ENCODE measurements at regions not wholly inside any gene's neighbourhood (a gene's known extent, or its start where the extent isn't known, plus 50 kb on each side); places are given as distances from the start of the nearest gene placed in this dataset.
"Not testable (repeated sequence)": the region's sequence is repeated elsewhere in the genome, so short reads cannot be mapped to it uniquely, and the experiment has no call there.

DNA sequence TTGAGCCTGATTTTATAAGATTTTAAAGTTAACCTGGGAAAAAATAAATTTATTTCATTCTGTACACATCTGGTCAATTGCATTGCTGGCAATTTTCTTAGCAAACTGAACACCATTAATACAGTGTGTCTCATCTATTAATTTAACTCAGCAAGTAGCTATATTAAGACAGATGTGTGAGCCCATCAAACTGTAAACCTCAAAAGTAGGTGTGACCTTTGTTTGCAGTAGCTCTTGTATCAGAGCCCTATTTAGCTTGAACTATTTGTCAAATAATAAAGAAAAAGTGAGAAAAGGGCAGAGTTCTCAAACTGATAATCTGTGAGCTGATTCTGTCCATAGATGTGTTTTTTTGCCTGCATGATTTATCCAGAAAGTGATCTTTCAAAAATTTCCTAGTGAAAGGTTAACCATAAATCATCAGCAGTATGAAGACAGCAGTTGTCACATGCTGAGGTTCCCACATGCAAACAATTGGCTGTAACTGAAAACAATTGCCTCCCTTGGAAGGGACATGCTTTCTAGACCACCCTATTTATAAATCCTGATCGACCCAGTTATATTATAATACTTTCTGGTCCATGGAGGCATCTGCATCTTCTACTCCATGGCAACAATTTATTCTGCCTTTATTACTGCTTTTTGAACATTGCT is 646.5 kb downstream of the NSUN3 start:
- DNase-seq = no peak

DNA sequence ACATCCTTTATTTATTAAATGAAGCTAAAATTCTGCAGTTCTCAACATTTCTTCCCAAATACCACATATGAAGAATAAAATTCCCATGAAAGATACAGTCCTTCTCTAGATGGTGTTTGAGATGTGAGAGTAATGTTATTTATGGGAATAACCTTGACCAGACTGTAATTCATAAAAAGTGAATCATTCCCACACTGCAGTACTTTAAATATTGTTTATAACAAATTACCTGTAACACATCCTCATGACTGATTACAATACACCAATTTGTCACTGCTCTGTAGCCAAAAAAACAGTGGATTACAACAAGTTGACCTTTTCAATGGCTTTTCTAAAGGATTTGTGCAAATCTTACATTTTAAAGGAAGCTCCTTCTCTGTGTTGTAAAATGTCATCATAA is 651.3 kb downstream of the NSUN3 start:
- no peak for DNase-seq

DNA sequence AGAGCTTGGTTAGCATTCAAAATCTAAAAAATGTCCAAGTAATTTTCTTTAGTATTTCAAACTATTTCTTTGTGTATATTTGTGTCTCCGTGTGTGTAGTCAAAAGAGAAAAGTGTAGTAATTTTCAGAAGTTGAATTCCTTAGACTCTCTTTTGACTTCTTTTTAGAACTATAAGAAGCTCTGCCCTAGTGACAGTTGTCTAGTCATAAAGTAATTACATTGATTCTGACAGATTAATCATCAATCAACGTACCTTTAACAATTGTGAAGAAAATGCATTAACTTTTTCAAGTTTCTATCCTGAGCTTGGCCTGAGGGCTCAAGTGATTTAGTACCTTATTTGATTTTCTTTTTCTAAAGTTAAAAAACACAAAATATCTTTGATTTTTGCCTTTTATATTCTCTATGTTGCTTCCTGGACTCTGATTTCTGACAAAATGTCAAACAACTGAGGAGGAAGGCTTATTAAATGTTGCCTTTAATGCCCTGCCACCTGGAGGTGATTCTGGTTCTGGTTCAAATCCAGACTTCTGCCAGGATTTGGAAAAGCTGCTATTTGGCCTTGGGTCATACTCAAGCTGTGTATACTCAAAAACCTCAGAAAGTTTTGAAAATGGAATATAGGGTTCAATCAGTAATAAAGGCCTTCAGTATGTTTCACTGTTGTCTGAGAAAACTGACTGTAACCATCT is 653.6 kb downstream of the NSUN3 start:
- DNase-seq = no peak

DNA sequence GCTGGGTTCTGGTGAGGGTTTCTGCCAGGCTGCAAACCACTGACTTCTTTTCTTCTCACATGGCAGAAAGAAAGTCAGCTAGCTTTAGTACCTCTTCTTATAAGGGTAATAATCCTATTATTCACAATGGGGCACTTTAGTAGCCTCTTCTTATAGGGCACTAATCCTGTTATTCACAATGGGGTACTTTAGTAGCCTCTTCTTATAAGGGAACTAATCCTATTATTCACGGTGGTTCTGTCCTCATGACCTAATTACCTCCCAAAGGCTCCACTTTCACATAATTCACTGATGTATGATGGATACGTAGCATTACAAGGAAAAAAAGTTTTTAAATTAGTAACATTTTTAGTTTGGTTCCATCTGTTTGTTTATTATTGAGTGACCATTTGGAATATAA is 671.3 kb downstream of the NSUN3 start:
- no peak for DNase-seq

DNA sequence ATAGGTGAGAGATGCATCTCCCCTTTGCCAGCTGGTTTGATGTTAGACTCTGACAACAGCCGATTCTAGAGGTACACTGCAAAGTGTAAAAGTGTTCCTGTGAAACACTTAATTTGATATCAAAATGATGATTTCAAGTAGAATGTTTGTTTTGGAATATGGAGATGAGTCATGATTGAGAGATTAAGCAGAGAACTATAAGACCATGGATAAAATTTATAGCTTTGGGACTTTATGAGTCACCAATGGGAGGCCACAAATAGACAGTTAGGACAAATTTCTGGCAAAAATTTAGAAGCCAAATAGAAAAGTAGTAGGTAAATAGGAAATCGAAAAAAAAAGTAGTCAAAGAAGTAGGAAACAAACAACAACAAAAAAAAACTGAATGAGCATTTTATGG is 672.5 kb downstream of the NSUN3 start:
- DNase-seq = no peak

DNA sequence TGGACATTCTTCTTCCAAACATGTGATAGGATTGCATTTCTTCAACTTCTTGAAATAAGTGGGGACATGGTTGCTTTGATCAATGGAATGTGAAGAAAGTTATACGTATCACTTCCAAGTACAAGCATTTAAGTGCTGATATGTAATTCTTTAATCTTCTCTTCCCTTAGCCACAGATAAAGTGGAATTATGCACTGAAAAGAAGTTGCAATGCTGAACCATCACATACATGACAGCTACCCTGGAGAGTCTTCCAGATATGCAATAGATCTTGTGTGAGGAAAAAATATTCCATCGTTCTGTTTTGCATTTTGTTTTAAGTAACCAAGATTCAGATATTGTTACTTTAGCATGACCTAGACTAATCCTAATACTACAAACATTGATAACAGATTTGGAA is 674.3 kb downstream of the NSUN3 start:
- DNase-seq = no peak

DNA sequence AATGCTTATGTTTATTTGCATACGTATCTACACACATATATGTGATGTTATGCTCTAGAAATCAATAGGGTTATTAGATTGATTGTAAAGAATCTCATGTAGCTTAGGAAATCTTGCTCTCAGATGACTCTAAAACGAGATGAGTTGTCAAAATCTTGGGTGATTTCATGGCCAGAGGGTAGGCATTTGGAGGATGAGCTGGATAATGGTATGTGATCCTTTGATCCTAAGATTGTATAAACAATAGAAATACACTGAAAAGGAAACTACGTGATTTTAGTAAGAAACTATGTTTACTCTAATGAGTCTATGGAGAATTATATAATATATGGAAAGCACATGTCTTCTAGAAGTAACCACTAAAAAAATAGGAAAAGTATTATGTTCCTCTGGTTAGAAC is 676.6 kb downstream of the NSUN3 start:
- no peak for DNase-seq

DNA sequence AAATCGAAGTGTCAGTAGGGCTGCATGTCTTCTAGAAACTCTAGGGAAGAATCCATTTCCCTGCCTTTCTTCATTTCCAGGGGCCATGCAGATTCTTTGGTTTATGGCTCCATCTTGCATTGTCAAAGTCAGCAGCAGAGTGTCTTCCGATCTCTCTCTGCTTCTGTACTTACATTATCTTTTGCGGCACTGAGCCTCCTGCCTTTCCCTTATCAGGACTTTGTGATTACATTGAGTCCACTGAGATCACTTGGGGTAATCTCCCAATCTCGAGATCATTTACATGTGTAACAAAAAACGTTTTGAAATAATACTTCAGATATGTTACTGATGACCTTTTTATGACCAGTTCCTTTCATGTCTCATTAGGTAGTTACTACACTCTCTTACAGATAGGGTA is 695.9 kb downstream of the NSUN3 start:
- DNase-seq = no peak

DNA sequence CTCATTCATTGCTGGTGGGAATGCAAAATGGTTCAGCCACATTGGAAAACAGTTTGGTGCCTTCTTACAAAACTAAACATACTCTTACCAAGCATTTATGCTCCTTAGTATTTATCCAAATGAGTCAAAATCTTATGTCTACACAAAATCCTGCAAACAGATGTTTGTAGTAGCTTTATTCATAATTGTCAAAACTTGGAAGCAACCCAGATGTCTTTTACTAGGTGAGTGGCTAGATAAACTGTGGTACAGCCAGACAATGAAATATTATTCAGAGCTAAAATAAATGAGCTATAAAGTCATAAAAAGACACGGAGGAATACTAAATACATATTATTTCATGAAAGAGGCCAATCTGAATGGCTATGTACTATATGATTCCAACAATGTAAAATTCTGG is 709.5 kb downstream of the NSUN3 start:
- no peak for DNase-seq

DNA sequence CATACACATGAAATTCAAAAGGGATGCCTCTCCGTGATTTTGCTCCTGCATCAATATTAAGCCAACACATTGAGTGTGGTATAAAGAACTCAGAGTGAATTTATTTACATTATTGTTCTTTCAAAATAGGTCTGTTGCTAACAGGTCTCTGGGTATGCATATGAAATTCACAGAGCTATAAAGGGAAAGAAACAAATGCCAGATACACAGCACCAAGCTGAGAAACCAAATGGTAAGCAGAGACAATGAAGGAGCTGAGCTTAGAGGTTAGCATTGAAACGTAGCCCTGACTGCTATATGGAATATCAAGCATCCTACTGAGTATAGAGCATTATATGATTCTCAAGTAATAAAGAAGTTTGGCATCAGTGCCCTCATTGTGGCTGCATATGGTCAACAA is 712.9 kb downstream of the NSUN3 start:
- no peak for DNase-seq

DNA sequence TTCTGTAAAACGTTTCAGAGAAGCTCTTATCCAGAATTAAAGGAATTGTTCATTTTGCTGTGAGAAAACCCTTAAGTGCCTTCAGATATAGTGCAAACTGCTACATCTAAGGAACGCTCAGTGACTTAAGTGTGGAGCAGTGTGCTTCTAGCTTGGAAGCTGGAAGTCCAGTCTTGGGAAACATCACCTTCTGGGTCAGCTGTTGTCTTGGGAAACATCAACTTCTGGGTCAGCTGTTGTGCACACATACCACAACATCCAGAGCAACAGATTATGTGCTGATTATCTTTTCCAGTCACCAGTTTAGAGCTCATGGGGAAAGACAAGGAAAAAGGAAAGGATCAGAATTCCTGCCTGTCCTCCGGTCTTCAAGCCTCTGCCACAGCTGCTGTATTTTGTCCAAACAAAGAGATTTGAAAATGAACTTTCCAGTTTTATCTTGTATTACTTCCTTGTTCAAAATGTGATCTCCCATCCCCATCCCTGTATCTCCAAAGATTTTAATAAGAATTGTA is 713.6 kb downstream of the NSUN3 start:
- DNase-seq = no peak

DNA sequence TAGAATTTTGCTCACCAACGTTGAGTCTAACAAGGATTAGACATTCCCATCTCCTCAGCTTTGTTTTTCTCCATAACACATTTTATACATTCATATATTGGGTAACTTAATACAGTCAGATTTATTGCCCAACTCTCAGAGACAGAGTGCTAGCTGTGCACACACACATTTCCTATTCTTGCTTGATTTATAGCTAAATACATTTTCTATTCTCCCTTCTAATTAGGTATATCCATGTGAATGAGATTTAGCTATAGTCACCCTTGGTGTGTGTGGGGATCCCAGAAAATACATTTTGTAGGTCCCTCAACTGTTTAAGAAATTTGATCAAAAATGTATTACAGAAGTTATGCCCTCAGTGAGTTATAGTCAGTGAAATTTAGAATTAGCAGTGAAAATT is 715.4 kb downstream of the NSUN3 start:
- DNase-seq = no peak

DNA sequence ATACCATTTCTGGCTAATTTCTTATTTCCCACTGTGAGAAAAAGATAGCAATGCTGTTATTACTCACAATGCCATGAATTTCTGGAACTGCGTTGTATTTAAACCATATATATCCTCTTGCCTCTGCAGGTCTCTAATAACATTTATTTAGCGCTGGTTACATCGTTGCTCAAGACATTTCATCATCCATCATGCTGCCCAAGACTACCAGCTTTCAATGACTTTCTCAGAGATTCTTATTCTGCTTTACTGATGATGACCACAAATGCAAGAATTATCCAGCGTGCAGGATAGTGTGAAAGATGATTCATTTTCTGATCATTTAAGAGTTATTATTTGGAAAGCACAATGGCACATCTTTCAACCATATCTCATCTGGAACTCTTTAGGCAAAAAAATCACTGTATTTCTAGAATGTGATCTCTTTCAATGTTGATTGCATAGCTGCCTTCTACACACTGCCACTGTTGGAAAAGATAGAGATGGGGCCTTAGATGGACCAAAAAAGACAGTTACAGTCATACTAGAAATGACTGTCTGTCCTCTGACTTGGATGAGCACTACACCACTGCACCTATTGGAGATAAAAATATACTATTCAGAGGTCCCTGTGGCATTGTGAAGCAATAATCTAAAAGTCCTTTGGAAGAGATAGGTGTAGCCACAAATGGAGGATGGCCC is 716.1 kb downstream of the NSUN3 start:
- no peak for DNase-seq

DNA sequence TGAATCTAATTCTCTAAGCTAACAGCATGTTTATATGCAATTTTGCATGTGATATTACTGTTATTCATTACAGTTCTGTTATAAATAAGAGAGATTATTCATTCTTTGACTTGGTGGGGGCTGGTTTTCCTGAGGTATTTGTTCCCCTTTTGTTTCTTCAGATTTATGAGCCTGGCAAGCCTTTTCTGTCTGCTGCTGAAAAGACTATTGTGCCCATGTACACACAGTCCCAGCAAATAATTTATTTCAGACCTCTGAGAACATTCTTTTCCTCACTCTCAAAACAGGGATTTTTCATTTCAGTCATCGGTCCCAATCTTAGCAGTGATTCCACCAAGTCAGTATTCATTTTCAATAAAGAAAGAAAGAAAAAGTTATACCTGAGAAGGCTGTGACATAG is 716.8 kb downstream of the NSUN3 start:
- no peak for DNase-seq

DNA sequence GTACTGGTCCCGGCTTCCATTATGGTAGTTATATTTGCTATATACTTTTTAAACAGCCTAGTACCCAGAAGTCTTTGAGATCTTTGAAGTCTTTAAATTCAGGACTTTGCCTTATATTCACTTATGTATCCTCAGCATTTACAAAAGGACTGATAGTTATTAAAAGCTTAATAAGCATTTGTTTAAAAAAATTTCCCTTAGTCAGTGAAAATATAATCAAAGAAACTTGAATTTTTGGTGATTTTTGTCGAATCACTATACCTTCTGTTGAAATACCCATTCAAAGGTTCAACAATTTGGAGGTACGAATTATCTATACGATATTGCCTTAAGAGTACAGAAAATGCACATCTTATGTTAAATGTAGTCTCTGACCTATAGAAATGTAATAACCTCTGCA is 721.4 kb downstream of the NSUN3 start:
- no peak for DNase-seq

DNA sequence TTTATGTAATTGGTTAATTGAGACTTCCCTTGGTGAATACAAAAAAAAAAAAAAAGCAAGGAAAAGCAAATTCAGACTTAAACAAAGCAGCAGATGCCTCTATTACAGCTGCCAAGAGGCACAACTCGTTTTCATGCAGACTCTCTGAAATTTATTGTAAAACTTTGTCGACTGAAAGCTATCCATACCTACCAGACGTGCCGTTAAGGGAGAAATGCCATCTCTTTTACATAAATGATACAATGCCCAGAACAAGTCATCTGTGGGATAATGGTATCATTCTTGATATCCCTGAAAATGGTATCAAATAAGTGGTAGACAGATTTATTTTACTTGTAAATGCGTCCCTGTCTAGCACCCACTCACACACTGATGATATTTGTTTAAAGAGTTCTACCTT is 724.2 kb downstream of the NSUN3 start:
- no peak for DNase-seq

DNA sequence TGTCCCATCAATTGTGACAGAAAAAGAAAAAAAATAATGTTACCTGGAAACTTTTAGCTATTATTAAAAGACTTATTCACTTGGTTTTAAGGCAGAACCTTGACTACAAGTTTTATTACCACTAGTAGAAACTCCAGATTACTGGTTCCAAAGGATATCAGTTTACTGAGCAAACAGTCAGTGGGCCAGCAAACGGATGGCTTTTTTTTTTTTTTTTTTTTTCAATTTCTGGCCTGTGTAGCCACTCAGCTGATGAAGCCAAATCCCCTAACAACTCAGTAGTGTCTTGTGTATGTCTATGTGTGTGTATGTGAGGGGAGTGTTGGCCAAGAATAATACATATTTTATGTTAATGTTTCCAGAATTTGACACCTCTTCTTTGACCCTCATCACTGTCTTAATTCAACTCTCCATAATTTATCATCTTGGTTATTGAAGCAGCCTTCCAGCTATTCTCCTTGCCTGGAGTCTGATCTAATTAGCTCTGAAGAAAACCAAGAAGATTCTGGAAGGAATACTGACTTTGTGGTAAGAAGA is 724.9 kb downstream of the NSUN3 start:
- peak; percentile 28 for DNase-seq

DNA sequence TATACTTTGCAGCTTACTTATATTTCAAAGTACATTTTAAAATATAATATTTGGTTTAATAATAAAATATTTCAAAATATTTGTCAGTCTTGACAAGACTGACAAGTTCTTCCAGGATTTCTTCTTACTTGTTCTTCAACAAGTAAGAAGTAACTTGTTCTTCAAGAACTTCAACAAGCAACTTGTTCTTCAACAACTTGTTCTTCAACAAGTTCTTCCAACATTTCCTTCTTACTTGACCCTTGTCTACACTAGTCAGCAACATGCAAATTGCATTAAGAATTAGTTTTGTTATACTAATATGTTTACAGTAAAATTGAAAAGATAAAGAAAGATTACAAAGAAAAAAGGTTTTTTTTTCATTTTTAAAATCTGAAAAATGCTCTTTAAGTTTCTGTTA is 731.7 kb downstream of the NSUN3 start:
- DNase-seq = no peak

DNA sequence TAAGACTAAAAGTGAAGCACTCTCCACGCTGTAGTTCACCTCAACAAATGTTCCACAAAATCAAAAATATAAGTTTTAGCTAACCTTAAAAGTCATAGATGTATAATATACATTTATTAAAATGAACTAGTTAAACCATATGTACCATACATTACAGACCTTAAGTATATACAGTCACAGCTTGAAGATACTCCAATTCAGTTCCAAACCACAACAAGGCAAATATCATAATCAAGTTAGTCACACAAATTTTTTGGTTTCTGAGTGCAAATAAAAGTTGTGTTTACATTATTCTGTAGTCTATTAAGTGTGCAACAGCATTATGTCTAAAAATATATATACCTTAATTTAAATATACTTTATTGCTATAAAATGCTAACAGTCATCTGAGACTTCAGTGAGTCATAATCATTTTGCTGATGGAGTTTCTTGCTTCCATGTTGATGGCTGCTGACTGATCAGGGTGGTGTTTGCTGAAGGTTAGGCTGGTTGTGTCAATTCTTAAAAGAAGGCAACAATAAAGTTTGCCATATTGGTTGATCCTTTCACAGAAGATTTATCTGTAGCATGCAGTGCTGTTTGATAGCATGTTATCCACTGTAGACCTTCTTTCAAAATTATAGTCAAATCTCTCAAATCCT is 736.7 kb downstream of the NSUN3 start:
- DNase-seq = no peak

DNA sequence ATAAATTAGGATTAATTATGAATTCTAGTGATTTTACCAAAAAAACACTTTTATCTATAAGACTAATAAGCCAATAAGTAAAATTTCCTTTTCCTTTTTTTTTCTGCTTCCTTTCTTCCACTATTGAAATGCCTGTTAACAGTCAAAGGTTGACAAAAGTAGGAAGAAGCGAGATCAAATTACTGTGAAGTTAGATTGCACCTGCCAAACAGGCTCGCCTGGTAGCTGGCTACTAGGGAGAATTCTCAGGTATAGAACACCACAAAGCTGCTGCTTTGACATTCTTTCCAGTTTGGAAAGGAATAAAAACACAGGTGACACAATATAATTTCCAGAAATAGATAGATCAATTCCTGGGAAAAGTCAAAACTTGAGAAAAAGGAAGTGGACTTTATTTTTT is 749.0 kb downstream of the NSUN3 start:
- DNase-seq = no peak

DNA sequence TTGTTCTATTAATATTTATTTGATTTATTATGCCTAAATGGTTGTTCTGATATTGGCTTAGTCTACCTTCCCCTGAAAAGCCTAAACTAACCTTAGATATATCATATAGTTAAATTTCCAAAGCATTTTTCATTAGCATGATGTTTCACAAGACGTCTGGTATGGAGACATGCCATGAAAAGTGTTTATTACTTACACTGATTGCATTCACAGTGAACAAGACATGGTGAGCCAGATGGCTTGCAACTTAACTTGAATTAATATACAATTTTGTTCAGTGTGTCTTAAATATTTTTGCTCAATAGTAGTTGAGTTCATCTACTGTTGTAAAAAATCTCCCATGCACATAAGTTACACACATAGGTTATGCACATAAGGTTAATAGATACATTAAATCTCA is 758.4 kb downstream of the NSUN3 start:
- DNase-seq = no peak

DNA sequence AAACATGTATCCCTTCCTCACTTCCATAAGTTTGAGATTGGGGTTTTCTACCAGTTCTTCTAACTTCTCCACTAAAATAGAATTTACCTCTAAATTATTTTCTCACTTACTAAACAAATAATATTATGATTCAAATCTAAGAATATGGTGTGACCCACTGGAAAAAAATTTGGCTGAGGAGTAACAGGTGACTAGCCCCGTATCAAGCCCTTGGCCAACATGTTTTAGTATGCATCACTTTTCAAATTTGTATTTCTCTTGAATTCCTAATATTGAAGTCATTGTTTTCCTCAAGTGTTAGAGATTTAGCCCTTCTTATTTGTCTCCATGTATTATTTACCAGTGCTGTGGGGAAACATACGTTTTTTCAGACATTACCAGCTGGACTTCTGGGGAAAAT is 759.4 kb downstream of the NSUN3 start:
- DNase-seq = no peak

DNA sequence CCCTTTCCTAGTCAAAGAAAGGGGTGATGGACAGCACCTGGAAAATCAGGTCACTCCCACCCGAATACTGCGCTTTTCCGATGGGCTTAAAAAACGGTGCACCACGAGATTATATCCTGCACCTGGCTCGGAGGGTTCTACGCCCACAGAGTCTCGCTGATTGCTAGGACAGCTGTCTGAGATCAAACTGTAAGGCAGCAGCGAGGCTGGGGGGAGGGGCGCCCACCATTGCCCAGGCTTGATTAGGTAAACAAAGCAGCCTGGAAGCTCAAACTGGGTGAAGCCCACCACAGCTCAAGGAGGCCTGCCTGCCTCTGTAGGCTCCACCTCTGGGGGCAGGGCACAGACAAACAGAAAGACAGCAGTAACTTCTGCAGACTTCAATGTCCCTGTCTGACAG is 783.4 kb downstream of the NSUN3 start:
- DNase-seq = not testable (repeated sequence)
